K562 (cell line): ENCODE measurements at regions not wholly inside any gene's neighbourhood (a gene's known extent, or its start where the extent isn't known, plus 50 kb on each side); places are given as distances from the start of the nearest gene placed in this dataset.

Experiments used
- ATAC-seq: fragments of 200-7000 bp; cut with Tn5 transposase; 3 replicates; pipeline ENCODE4 v1.9.1; 2020; ENCODE audit warnings: moderate library complexity
- BruUV-seq: library from RNA; stranded (reverse); fragments of 400-500 nt; replicated peaks from 2 replicates; lab custom pipeline; 2021; lab: Mats Ljungman, UMichigan
- CTCF ChIA-PET: fragments of 300-600 bp; formaldehyde crosslinking; extraction: SDS; loops from one replicate; lab custom pipeline; 2021; ENCODE audit warnings: low intra/inter-chr PET ratio; lab: Yijun Ruan, JAX
- POLR2A ChIA-PET: fragments of 300-600, 350-650 bp; sonication (Branson Sonifier 250); formaldehyde crosslinking; extraction: SDS; loops from one replicate; lab custom pipeline; 2021; ENCODE audit warnings: antibody characterized with exemption, inconsistent platforms; lab: Yijun Ruan, JAX
- DNase-seq, 4 experiments: peaks; one replicate each; pipeline versions ENCODE4 v3.0.0 to v3.0.0-alpha.2; 2011 to 2018; ENCODE audit warnings: low spot score in 3 of 4, mixed read lengths in 3 of 4; ENCODE audit errors: extremely low read depth in 1 of 4
- FAIRE-seq: peaks from 2 replicates; lab custom pipeline; 2011; peaks lifted over from hg19 to GRCh38; lab: Jason Lieb, UNC
- H2AFZ ChIP-seq: 2 replicates; pipeline ENCODE4 v1.6.0; 2011; ENCODE audit warnings: low read depth, low read length, control low read depth, inconsistent platforms
- H3K27ac ChIP-seq: fragments of 200-600 bp; 3 replicates; pipeline ENCODE4 v1.8.0; 2011; ENCODE audit warnings: low read depth, mild to moderate bottlenecking, control low read depth, inconsistent platforms, low read length, moderate library complexity, mixed read lengths; ENCODE audit errors: extremely low read depth
- H3K27me3 ChIP-seq, 2 experiments: fragments of 300-600 bp in 1 of 2; 2 replicates in 1 of 2; 3 replicates in 1 of 2; pipeline versions ENCODE4 v1.6.0 to v1.8.0; 2011; ENCODE audit warnings: inconsistent platforms in 2 of 2, low read length in 2 of 2, mild to moderate bottlenecking in 1 of 2, mixed read lengths in 1 of 2, moderate library complexity in 1 of 2; ENCODE audit not compliant: control insufficient read depth in 2 of 2, insufficient read depth in 2 of 2
- H3K36me3 ChIP-seq: fragments of 300-600 bp; 3 replicates; pipeline ENCODE4 v1.8.0; 2011; ENCODE audit warnings: mild to moderate bottlenecking, low read length, inconsistent platforms; ENCODE audit not compliant: control insufficient read depth, insufficient read depth
- H3K4me1 ChIP-seq, 2 experiments: fragments of 200-600 bp in 1 of 2; replicated peaks in 1 of 2; 2 replicates in 1 of 2; 3 replicates in 1 of 2; pipeline versions ENCODE4 v1.5.1 to v1.8.0; 2011; ENCODE audit warnings: inconsistent platforms in 2 of 2, low read length in 2 of 2, mild to moderate bottlenecking in 1 of 2, mixed read lengths in 1 of 2, moderate library complexity in 1 of 2; ENCODE audit not compliant: control insufficient read depth in 2 of 2, insufficient read depth in 2 of 2
- H3K4me2 ChIP-seq: 2 replicates; pipeline ENCODE4 v1.6.1; 2011; ENCODE audit warnings: low read length, control low read depth, inconsistent platforms, mixed read lengths; ENCODE audit not compliant: insufficient read depth
- H3K4me3 ChIP-seq: fragments of 200-600 bp; sonication (generic), shearing (Covaris generic); 2 replicates; pipeline ENCODE4 v1.5.1; 2016; ENCODE audit warnings: control low read depth, inconsistent platforms
- H3K79me2 ChIP-seq: fragments of 200-600 bp; 3 replicates; pipeline ENCODE4 v1.8.0; 2011; ENCODE audit warnings: low read length, inconsistent platforms; ENCODE audit not compliant: control insufficient read depth, insufficient read depth
- H3K9ac ChIP-seq, 2 experiments: 2 replicates each; pipeline versions ENCODE4 v1.6.0 to v1.6.1; 2011; ENCODE audit warnings: low read depth in 2 of 2, low read length in 2 of 2, control low read depth in 1 of 2, inconsistent platforms in 1 of 2, mild to moderate bottlenecking in 1 of 2, mixed read lengths in 1 of 2; ENCODE audit not compliant: insufficient read depth in 1 of 2
- H3K9me1 ChIP-seq: one replicate; pipeline ENCODE4 v1.6.0; 2011; ENCODE audit warnings: inconsistent platforms, mild to moderate bottlenecking, low read length, moderate library complexity; ENCODE audit not compliant: control insufficient read depth, insufficient read depth
- H3K9me3 ChIP-seq: replicated peaks from 2 replicates; pipeline ENCODE4 v1.5.1; 2011; ENCODE audit warnings: low read depth, low read length, inconsistent platforms; ENCODE audit not compliant: control insufficient read depth, insufficient read depth
- H4K20me1 ChIP-seq: replicated peaks from 2 replicates; pipeline ENCODE4 v1.6.1; 2011; ENCODE audit warnings: low read length, inconsistent platforms, mixed read lengths; ENCODE audit not compliant: control insufficient read depth, insufficient read depth
- ERF ChIP-seq: fragments of 450-650 bp; formaldehyde crosslinking; IDR thresholded peaks from 2 replicates; pipeline ENCODE4 v1.4.0; 2020; ENCODE audit warnings: mild to moderate bottlenecking, mixed read lengths
- MEF2D ChIP-seq: conservative IDR thresholded peaks from 2 replicates; pipeline ENCODE4 v1.6.1; 2016; ENCODE audit warnings: low read depth, missing genetic modification characterization, missing compliant biosample characterization
- RFX7 ChIP-seq: fragments of 250-450 bp; sonication (Bioruptor Pico); IDR thresholded peaks from 2 replicates; pipeline ENCODE4 v1.5.1; 2021; ENCODE audit warnings: mild to moderate bottlenecking
- ZEB2 ChIP-seq: fragments of 450-650 bp; IDR thresholded peaks from 2 replicates; pipeline ENCODE4 v1.6.1; 2016
- WGBS: fragments of 100-300 bp; shearing (Covaris generic); methylation state at CpG from one replicate; pipeline ENCODE4 v1.1.6; 2016; ENCODE audit warnings: low coverage, mixed read lengths; ENCODE audit not compliant: insufficient coverage; ENCODE audit errors: missing lambda C conversion rate; 5-methylcytosine and 5-hydroxymethylcytosine counted together
- in situ Hi-C: fragments of 300-500 bp; cut with MboI; formaldehyde crosslinking; loops from 4 replicates; pipeline ENCODE4 v1.15.0; 2018; ENCODE audit warnings: inconsistent platforms, mixed read lengths
- intact Hi-C: fragments of 100-400 bp; cut with micrococcal nuclease; formaldehyde crosslinking; loops from 2 replicates; pipeline ENCODE4 v1.14.2; 2022
- TF ChIP-seq, protein P1 (sequence below): fragments of 450-650 bp; formaldehyde crosslinking; conservative IDR thresholded peaks from 2 replicates; pipeline ENCODE4 v1.4.0; 2022; ENCODE audit warnings: mild to moderate bottlenecking, missing genetic modification characterization
- TF ChIP-seq, protein P2 (sequence below): fragments of 450-650 bp; formaldehyde crosslinking; IDR thresholded peaks from 2 replicates; pipeline ENCODE4 v1.4.0; 2022; ENCODE audit warnings: mild to moderate bottlenecking, moderate library complexity

DNA sequence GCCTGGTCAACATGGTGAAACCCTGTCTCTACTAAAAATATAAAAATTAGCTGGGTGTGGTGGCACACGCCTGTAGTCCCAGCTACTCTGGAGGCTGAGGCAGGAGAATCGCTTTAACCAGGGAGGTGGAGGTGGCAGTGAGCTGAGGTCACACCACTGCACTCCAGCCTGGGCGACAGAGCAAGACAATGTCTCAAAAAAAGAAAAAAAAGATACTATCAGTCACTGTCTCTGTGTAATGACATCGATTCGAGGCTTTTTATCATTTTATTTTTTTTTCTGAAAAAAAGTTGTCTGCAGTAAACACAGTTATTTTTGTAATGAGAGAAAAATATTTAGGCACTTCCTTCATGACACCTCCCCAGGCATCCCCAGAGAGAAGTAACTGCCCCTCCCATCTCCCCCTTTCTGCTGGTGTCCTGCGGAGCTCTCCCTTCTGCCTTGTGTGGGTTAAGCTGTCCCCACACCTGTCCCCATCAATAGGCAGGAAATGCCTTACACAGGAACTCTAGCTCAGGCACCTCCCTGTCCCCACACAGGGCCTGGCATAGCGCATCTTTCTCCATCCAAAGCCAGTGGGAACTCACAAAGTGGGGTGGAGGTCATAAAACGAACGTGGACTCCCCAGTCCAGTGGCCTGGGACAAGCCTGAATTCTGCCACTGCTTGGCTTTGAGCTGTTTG, 132.0 kb downstream of the SYF2 start:
- no peak for TF ChIP-seq MEF2D (tag)
- no peak for TF ChIP-seq ZEB2
- no peak for TF ChIP-seq ERF (CRISPR knock-in tag)
- no peak for TF ChIP-seq RFX7 (CRISPR knock-in tag)
- TF ChIP-seq, protein P1, sequence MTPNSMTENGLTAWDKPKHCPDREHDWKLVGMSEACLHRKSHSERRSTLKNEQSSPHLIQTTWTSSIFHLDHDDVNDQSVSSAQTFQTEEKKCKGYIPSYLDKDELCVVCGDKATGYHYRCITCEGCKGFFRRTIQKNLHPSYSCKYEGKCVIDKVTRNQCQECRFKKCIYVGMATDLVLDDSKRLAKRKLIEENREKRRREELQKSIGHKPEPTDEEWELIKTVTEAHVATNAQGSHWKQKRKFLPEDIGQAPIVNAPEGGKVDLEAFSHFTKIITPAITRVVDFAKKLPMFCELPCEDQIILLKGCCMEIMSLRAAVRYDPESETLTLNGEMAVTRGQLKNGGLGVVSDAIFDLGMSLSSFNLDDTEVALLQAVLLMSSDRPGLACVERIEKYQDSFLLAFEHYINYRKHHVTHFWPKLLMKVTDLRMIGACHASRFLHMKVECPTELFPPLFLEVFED (CRISPR knock-in tag): no peak
- TF ChIP-seq, protein P2, sequence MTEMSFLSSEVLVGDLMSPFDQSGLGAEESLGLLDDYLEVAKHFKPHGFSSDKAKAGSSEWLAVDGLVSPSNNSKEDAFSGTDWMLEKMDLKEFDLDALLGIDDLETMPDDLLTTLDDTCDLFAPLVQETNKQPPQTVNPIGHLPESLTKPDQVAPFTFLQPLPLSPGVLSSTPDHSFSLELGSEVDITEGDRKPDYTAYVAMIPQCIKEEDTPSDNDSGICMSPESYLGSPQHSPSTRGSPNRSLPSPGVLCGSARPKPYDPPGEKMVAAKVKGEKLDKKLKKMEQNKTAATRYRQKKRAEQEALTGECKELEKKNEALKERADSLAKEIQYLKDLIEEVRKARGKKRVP (CRISPR knock-in tag): no peak
- no TSS peak for BruUV-seq
- peaks cover 0 to 5% of the 10 kb centered on the region in 2 experiments; a peak in 1 of 5 replicates for H3K4me1 ChIP-seq
- H2AFZ ChIP-seq: no peak overlapping the region
- no peaks in the 10 kb centered on the region for H3K36me3 ChIP-seq
- ATAC-seq (no peak), DNase-seq (no peak), FAIRE-seq (no peak)
- no peaks in the 10 kb centered on the region for H4K20me1 ChIP-seq
- under 1% methylated on average over 9 of the region's 9 CpGs for WGBS
- intact Hi-C loops (loop anchor here (2.0 to 5.0 kb wide), 2 partner anchors 107 to 167 kb away; no protein-coding TSS in a partner anchor), in situ Hi-C loops (loop anchor here (5.0 kb wide), 2 partner anchors 168 to 253 kb away; partner anchors contain the start of gene RUNX3)
- H3K27me3 ChIP-seq: peaks cover 0 to 26% of the 10 kb centered on the region in 2 experiments; a peak in 3 of 5 replicates
- no peaks in the 10 kb centered on the region; the same call in 1 of the 2 replicates for H3K9me3 ChIP-seq
- no peaks in the 10 kb centered on the region for H3K9me1 ChIP-seq
- no peak overlapping the region for H3K4me2 ChIP-seq
- ChIA-PET POLR2A (interaction anchor here (0.5 to 0.7 kb wide), 2 partner anchors 9 to 19 kb away, joined by 3 read pairs; no protein-coding TSS in a partner anchor), CTCF (interaction anchor here (0.6 to 2.9 kb wide), 3 partner anchors 63 to 459 kb away, joined by 5 to 20 read pairs (median 8); no protein-coding TSS in a partner anchor)
- no peaks in the 10 kb centered on the region for H3K79me2 ChIP-seq
- peak overlapping the region in 1 of 2 experiments; percentile 29; a peak in 1 of 4 replicates for H3K9ac ChIP-seq
- H3K4me3 ChIP-seq: no peak overlapping the region
- H3K27ac ChIP-seq: no peak overlapping the region
